ENCODE measurements at regions not wholly inside any gene's neighbourhood (a gene's known extent, or its start where the extent isn't known, plus 50 kb on each side); places are given as distances from the start of the nearest gene placed in this dataset.
A peak's percentile ranks its signal among the peaks of the same experiment; 100 is the strongest.
"Not testable (repeated sequence)": the region's sequence is repeated elsewhere in the genome, so short reads cannot be mapped to it uniquely, and the experiment has no call there.

GRCh38 chr14:99007795-99008194 is 264.2 kb downstream of the BCL11B start:
- DNase-seq, result no peak

- DNase-seq, result no peak
These were observed 262.1 kb downstream of the BCL11B start for GRCh38 chr14:99009871-99010270.

- DNase-seq, result no peak
These were observed 260.6 kb downstream of the BCL11B start for GRCh38 chr14:99011385-99011784.

- DNase-seq, result no peak
These were observed 259.3 kb downstream of the BCL11B start for GRCh38 chr14:99012703-99013102.

GRCh38 chr14:99015833-99016232 is 256.2 kb downstream of the BCL11B start:
- no peak for DNase-seq

GRCh38 chr14:99023371-99023770 is 248.6 kb downstream of the BCL11B start:
- no peak for DNase-seq

- no peak for DNase-seq
These were observed 247.1 kb downstream of the BCL11B start for GRCh38 chr14:99024926-99025325.

- no peak for DNase-seq
These were observed 246.6 kb downstream of the BCL11B start for GRCh38 chr14:99025418-99025817.

GRCh38 chr14:99026471-99026870 is 245.5 kb downstream of the BCL11B start:
- DNase-seq, result no peak

- no peak for DNase-seq
These were observed 244.0 kb downstream of the BCL11B start for GRCh38 chr14:99028041-99028440.

GRCh38 chr14:99028521-99028920 is 243.5 kb downstream of the BCL11B start:
- no peak for DNase-seq

GRCh38 chr14:99029145-99029915 is 242.7 kb downstream of the BCL11B start:
- no peak for DNase-seq

GRCh38 chr14:99029916-99030305 is 242.1 kb downstream of the BCL11B start:
- no peak for DNase-seq

GRCh38 chr14:99030454-99030853 is 241.5 kb downstream of the BCL11B start:
- DNase-seq, result no peak

- no peak for DNase-seq
These were observed 239.2 kb downstream of the BCL11B start for GRCh38 chr14:99032759-99033158.

GRCh38 chr14:99033951-99034350 is 238.0 kb downstream of the BCL11B start:
- DNase-seq, result no peak

- no peak for DNase-seq
These were observed 237.3 kb downstream of the BCL11B start for GRCh38 chr14:99034711-99035171.

GRCh38 chr14:99035268-99035667 is 236.7 kb downstream of the BCL11B start:
- DNase-seq, result peak; percentile 77

GRCh38 chr14:99035712-99036610 is 236.0 kb downstream of the BCL11B start:
- DNase-seq, result peak; percentile 14

- DNase-seq, result peak; percentile 86
These were observed 235.2 kb downstream of the BCL11B start for GRCh38 chr14:99036611-99037293.

GRCh38 chr14:99037326-99037725 is 234.7 kb downstream of the BCL11B start:
- not testable (repeated sequence) for DNase-seq

GRCh38 chr14:99037777-99038430 is 234.1 kb downstream of the BCL11B start:
- peak; percentile 28 for DNase-seq

GRCh38 chr14:99038431-99038820 is 233.6 kb downstream of the BCL11B start:
- peak; percentile 56 for DNase-seq

Measured in inflammatory macrophage treated with lipopolysaccharide for 4 hours (primary cell).